ENCODE measurements at regions not wholly inside any gene's neighbourhood (a gene's known extent, or its start where the extent isn't known, plus 50 kb on each side); places are given as distances from the start of the nearest gene placed in this dataset.

GRCh38 chr4:122073615-122074014 is 78.5 kb upstream of the BLTP1 start:
- Histone ChIP-seq H3K27ac (no peak overlapping the region), H3K36me3 (replicated peaks in 1 of 2) (no peaks in the 10 kb centered on the region), H3K27me3 (peaks cover 7% of the 10 kb centered on the region), H3K4me3 (no peak overlapping the region), H3K9me3 (replicated peaks in 1 of 3) (no peaks in the 10 kb centered on the region), H3K4me1 (replicated peaks in 1 of 2) (no peaks in the 10 kb centered on the region)
- WGBS, 4 donors, result 20 to 59% (median 44%) methylated on average over 2 of the region's 2 CpGs
- TF ChIP-seq POLR2A (IDR thresholded peaks at IDR 0.05), result no peak
- TF ChIP-seq, protein P1, sequence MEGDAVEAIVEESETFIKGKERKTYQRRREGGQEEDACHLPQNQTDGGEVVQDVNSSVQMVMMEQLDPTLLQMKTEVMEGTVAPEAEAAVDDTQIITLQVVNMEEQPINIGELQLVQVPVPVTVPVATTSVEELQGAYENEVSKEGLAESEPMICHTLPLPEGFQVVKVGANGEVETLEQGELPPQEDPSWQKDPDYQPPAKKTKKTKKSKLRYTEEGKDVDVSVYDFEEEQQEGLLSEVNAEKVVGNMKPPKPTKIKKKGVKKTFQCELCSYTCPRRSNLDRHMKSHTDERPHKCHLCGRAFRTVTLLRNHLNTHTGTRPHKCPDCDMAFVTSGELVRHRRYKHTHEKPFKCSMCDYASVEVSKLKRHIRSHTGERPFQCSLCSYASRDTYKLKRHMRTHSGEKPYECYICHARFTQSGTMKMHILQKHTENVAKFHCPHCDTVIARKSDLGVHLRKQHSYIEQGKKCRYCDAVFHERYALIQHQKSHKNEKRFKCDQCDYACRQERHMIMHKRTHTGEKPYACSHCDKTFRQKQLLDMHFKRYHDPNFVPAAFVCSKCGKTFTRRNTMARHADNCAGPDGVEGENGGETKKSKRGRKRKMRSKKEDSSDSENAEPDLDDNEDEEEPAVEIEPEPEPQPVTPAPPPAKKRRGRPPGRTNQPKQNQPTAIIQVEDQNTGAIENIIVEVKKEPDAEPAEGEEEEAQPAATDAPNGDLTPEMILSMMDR (IDR thresholded peaks at IDR 0.05), result no peak
- DNase-seq, result no peak
- intact Hi-C loops (cut with DNase I), result no loop called here

- Histone ChIP-seq H3K4me3 (no peak overlapping the region), H3K4me1 (replicated peaks in 1 of 2) (no peaks in the 10 kb centered on the region), H3K9me3 (replicated peaks in 1 of 3) (no peaks in the 10 kb centered on the region), H3K36me3 (replicated peaks in 1 of 2) (no peaks in the 10 kb centered on the region), H3K27me3 (no peaks in the 10 kb centered on the region), H3K27ac (no peak overlapping the region)
- intact Hi-C loops (cut with DNase I), result no loop called here
- DNase-seq, result no peak
- no peak for TF ChIP-seq POLR2A (IDR thresholded peaks at IDR 0.05)
- TF ChIP-seq, protein P1 (IDR thresholded peaks at IDR 0.05), result no peak
- 62 to 75% (median 66%) methylated on average over 6 of the region's 6 CpGs for WGBS, 4 donors
These were observed 86.2 kb upstream of the BLTP1 start for GRCh38 chr4:122065915-122066314.

DNA sequence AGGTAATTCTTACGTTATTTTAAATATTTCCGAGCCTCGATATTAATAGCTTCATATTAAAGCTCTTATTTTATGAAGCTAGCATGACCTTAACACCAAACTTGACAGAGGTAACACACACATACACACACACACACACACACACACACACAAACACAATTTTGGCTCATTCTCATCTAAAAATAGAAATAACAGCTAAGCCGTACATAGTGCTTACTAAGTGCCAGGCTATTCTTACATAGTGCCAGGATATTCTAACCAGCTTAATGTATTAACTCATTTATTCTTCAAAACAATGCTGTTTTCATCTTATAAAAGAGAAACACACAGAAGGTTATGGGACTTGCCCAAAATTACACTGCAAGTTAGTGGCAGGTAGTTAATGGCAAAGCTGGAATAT is 87.0 kb upstream of the BLTP1 start:
- no peaks in the 10 kb centered on the region for H3K4me1 ChIP-seq (replicated peaks in 1 of 2)
- DNase-seq, result no peak
- TF ChIP-seq, protein P1 (IDR thresholded peaks at IDR 0.05), result no peak
- no peak for TF ChIP-seq POLR2A (IDR thresholded peaks at IDR 0.05)
- no peaks in the 10 kb centered on the region for H3K9me3 ChIP-seq (replicated peaks in 1 of 3)
- H3K27ac ChIP-seq, result no peak overlapping the region
- intact Hi-C loops (cut with DNase I), result no loop called here
- H3K4me3 ChIP-seq, result no peak overlapping the region
- H3K27me3 ChIP-seq, result no peaks in the 10 kb centered on the region
- WGBS, 4 donors, result 75 to 91% (median 79%) methylated on average over 4 of the region's 4 CpGs
- no peaks in the 10 kb centered on the region for H3K36me3 ChIP-seq (replicated peaks in 1 of 2)

DNA sequence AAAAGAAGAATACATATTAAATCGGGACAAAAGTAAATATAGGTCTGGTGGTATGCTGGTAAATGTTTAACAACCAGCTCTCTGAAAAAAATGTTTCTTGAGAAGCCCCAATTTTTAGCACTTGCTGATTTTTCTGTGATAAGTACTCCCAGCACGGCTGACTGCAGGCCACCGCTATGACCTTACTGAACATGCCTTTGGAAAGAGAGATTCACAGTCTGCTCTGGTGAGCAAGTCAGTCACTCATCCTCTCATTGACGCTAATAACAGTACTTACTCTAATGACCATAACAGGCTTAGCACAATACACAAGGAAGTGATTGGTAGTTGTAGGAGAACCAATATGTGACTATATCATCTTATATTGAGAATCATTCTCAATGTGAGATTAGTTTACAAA is 98.9 kb upstream of the BLTP1 start:
- 62 to 66% (median 63%) methylated on average over 4 of the region's 4 CpGs for WGBS, 4 donors

More for the DNA sequence above, 98.9 kb upstream of the BLTP1 start:
- Histone ChIP-seq H3K27me3 (no peaks in the 10 kb centered on the region), H3K27ac (no peak overlapping the region), H3K4me3 (no peak overlapping the region), H3K9me3 (replicated peaks in 1 of 3) (no peaks in the 10 kb centered on the region), H3K4me1 (replicated peaks in 1 of 2) (no peaks in the 10 kb centered on the region), H3K36me3 (replicated peaks in 1 of 2) (no peaks in the 10 kb centered on the region)
- DNase-seq, result no peak
- intact Hi-C loops (cut with DNase I), result no loop called here
- no peak for TF ChIP-seq POLR2A (IDR thresholded peaks at IDR 0.05)
- TF ChIP-seq, protein P1 (IDR thresholded peaks at IDR 0.05), result no peak
